ENCODE measurements at regions not wholly inside any gene's neighbourhood (a gene's known extent, or its start where the extent isn't known, plus 50 kb on each side); places are given as distances from the start of the nearest gene placed in this dataset.

DNA sequence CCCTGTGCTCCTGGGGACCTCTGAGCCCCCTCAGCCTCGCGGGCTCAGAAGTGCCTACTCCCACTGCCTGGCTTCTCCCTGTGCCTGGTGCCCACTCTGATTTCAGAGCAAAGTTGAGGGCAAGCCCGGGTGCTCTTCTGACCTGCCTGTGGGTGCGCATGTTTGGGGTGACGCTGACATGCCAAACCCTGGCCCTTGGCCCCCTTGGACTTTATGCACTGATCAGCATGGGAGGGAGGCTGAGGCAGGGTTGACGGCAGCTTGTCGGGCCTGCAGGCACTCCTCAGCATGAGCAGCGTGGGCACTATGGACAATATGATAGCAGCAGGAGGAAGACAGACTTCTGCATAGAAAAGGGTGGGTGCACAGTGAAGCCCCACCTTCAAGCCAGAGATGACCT is 279.3 kb upstream of the KLF12 start:
- TF ChIP-seq POLR2AphosphoS5 (IDR thresholded peaks at IDR 0.05; ENCODE audit: low read depth, low read length) (no peak), TAF1 (IDR thresholded peaks at IDR 0.05; ENCODE audit: borderline replicate concordance, low read depth, low read length) (no peak)

Data from GM12892 (cell line).